H1 (cell line): ENCODE measurements at regions not wholly inside any gene's neighbourhood (a gene's known extent, or its start where the extent isn't known, plus 50 kb on each side); places are given as distances from the start of the nearest gene placed in this dataset.

Experiments
- ATF2 ChIP-seq: IDR thresholded peaks from 2 replicates; pipeline ENCODE4 v1.6.1; 2012; ENCODE audit warnings: low read length, inconsistent platforms
- EZH2 ChIP-seq: fragments of 200-600 bp; sonication (generic); IDR thresholded peaks from 2 replicates; pipeline ENCODE4 v1.7.1; 2012; ENCODE audit warnings: low read depth, mild to moderate bottlenecking, moderate library complexity, low read length, inconsistent platforms; ENCODE audit not compliant: severe bottlenecking
- NRF1 ChIP-seq: IDR thresholded peaks from 2 replicates; pipeline ENCODE4 v1.6.1; 2011; ENCODE audit warnings: mild to moderate bottlenecking, low read depth, low read length, improper control_type of control experiment
- RNF2 ChIP-seq: fragments of 200-900, 300-1000 bp; sonication (generic); IDR thresholded peaks from 2 replicates; pipeline ENCODE4 v1.7.1; 2016; ENCODE audit warnings: borderline replicate concordance, low read depth, mild to moderate bottlenecking, antibody characterized with exemption, low read length; ENCODE audit not compliant: poor library complexity, severe bottlenecking; ENCODE audit errors: missing control alignments
- ZNF274 ChIP-seq: IDR thresholded peaks from 2 replicates; pipeline ENCODE4 v1.7.0; 2012; ENCODE audit warnings: low read length, borderline replicate concordance; ENCODE audit errors: extremely low read depth

GRCh38 chr2:212900715-212901114 lies 250.7 kb downstream of the IKZF2 start (continued):
- TF ChIP-seq EZH2 = no peak
- TF ChIP-seq ATF2 = no peak
- no peak for TF ChIP-seq ZNF274
- TF ChIP-seq NRF1 = no peak
- no peak for TF ChIP-seq RNF2
